ENCODE measurements at regions not wholly inside any gene's neighbourhood (a gene's known extent, or its start where the extent isn't known, plus 50 kb on each side); places are given as distances from the start of the nearest gene placed in this dataset.

GRCh38 chr9:108486831-108487230 is 369.0 kb downstream of the ACTL7B start:
- no peaks in the 10 kb centered on the region for H3K9me1 ChIP-seq (ENCODE audit: control insufficient read depth, extremely low read depth, insufficient read depth, low read length)
- no peak for TF ChIP-seq CTCF (optimal IDR thresholded peaks at IDR 0.05 in 1 of 3, IDR thresholded peaks at IDR 0.05 in 1 of 3, conservative IDR thresholded peaks at IDR 0.05 in 1 of 3; ENCODE audit: extremely low read depth in 1 of 3, insufficient read depth in 2 of 3, low read length in 3 of 3)
- no peak for TF ChIP-seq EZH2 (IDR thresholded peaks at IDR 0.05; ENCODE audit: low read length)
- H3K4me1 ChIP-seq (ENCODE audit: control insufficient read depth, extremely low read depth, insufficient read depth, low read length), result peaks cover 46% of the 10 kb centered on the region
- H3K9me3 ChIP-seq (ENCODE audit: control insufficient read depth, low read depth, low read length), result no peaks in the 10 kb centered on the region
- H3K79me2 ChIP-seq (ENCODE audit: control insufficient read depth, insufficient read depth, low read length), result no peaks in the 10 kb centered on the region
- H3K4me2 ChIP-seq (ENCODE audit: control insufficient read depth, extremely low read depth, insufficient read depth, low read depth, low read length), result no peak overlapping the region
- FAIRE-seq (peak; percentile 64), DNase-seq (ENCODE audit: low read depth, low spot score) (no peak)
- no peak overlapping the region for H3K27ac ChIP-seq (ENCODE audit: control insufficient read depth, insufficient read depth, low read length)
- no peak overlapping the region for H3K9ac ChIP-seq (ENCODE audit: control insufficient read depth, extremely low read depth, insufficient read depth, low read length)
- no peaks in the 10 kb centered on the region for H3K36me3 ChIP-seq (ENCODE audit: control insufficient read depth in 2 of 2, extremely low read depth in 1 of 2, insufficient read depth in 2 of 2, low read length in 2 of 2)
- H4K20me1 ChIP-seq (ENCODE audit: control insufficient read depth, extremely low read depth, insufficient read depth, low read length), result no peaks in the 10 kb centered on the region
- no peak overlapping the region for H3K4me3 ChIP-seq (ENCODE audit: control insufficient read depth in 2 of 3, extremely low read depth in 1 of 3, insufficient read depth in 2 of 3, low read depth in 1 of 3, low read length in 3 of 3)
- no peaks in the 10 kb centered on the region for H3K27me3 ChIP-seq (ENCODE audit: control insufficient read depth, extremely low read depth, insufficient read depth, low read length)
- no peak overlapping the region for H2AFZ ChIP-seq (ENCODE audit: control insufficient read depth, low read length)
- dilution Hi-C loops (cut with MboI; ENCODE audit: extremely low pct_ligation_motif_present, low sequenced_read_pairs), result no loop called here

- H4K20me1 ChIP-seq (ENCODE audit: control insufficient read depth, extremely low read depth, insufficient read depth, low read length), result no peaks in the 10 kb centered on the region
- no peak for TF ChIP-seq EZH2 (IDR thresholded peaks at IDR 0.05; ENCODE audit: low read length)
- TF ChIP-seq CTCF (optimal IDR thresholded peaks at IDR 0.05 in 1 of 3, IDR thresholded peaks at IDR 0.05 in 1 of 3, conservative IDR thresholded peaks at IDR 0.05 in 1 of 3; ENCODE audit: extremely low read depth in 1 of 3, insufficient read depth in 2 of 3, low read length in 3 of 3), result no peak
- H3K9me1 ChIP-seq (ENCODE audit: control insufficient read depth, extremely low read depth, insufficient read depth, low read length), result no peaks in the 10 kb centered on the region
- H3K36me3 ChIP-seq (ENCODE audit: control insufficient read depth in 2 of 2, extremely low read depth in 1 of 2, insufficient read depth in 2 of 2, low read length in 2 of 2), result no peaks in the 10 kb centered on the region
- no peak overlapping the region for H3K9ac ChIP-seq (ENCODE audit: control insufficient read depth, extremely low read depth, insufficient read depth, low read length)
- peak overlapping the region; percentile 65 for H3K4me2 ChIP-seq (ENCODE audit: control insufficient read depth, extremely low read depth, insufficient read depth, low read depth, low read length)
- peaks cover 34% of the 10 kb centered on the region for H3K4me1 ChIP-seq (ENCODE audit: control insufficient read depth, extremely low read depth, insufficient read depth, low read length)
- H2AFZ ChIP-seq (ENCODE audit: control insufficient read depth, low read length), result peak overlapping the region; percentile 14
- peak overlapping the region; percentile 22 for H3K27ac ChIP-seq (ENCODE audit: control insufficient read depth, insufficient read depth, low read length)
- no peaks in the 10 kb centered on the region for H3K9me3 ChIP-seq (ENCODE audit: control insufficient read depth, low read depth, low read length)
- DNase-seq (ENCODE audit: low read depth, low spot score) (peak; percentile 36), FAIRE-seq (peak; percentile 90)
- dilution Hi-C loops (cut with MboI; ENCODE audit: extremely low pct_ligation_motif_present, low sequenced_read_pairs), result no loop called here
- no peaks in the 10 kb centered on the region for H3K79me2 ChIP-seq (ENCODE audit: control insufficient read depth, insufficient read depth, low read length)
- H3K4me3 ChIP-seq (ENCODE audit: control insufficient read depth in 2 of 3, extremely low read depth in 1 of 3, insufficient read depth in 2 of 3, low read depth in 1 of 3, low read length in 3 of 3), result peak overlapping the region in 1 of 3 experiments; percentile 2
- no peaks in the 10 kb centered on the region for H3K27me3 ChIP-seq (ENCODE audit: control insufficient read depth, extremely low read depth, insufficient read depth, low read length)
Observed at GRCh38 chr9:108484468-108484867, 371.3 kb downstream of the ACTL7B start.

Data from keratinocyte (primary cell).